Hepatocyte (in vitro differentiated cells): ENCODE measurements at regions not wholly inside any gene's neighbourhood (a gene's known extent, or its start where the extent isn't known, plus 50 kb on each side); places are given as distances from the start of the nearest gene placed in this dataset.

Experiments
- DNase-seq: peaks from one replicate; pipeline ENCODE4 v3.0.0-alpha.2; 2016; ENCODE audit warnings: low spot score
- H2AFZ ChIP-seq: fragments of 200-600 bp; sonication (generic); 2 replicates; pipeline ENCODE4 v1.6.0; 2016; ENCODE audit warnings: antibody characterized with exemption, mild to moderate bottlenecking
- H3K27ac ChIP-seq: fragments of 200-600 bp; sonication (generic); 2 replicates; pipeline ENCODE4 v1.5.1; 2016; ENCODE audit warnings: mild to moderate bottlenecking
- H3K27me3 ChIP-seq: fragments of 200-600 bp; sonication (generic); 2 replicates; pipeline ENCODE4 v1.6.1; 2016
- H3K36me3 ChIP-seq: fragments of 200-600 bp; sonication (generic); replicated peaks from 2 replicates; pipeline ENCODE4 v1.5.1; 2016; ENCODE audit warnings: low read depth; ENCODE audit not compliant: insufficient read depth
- H3K4me1 ChIP-seq: fragments of 200-600 bp; sonication (generic); 2 replicates; pipeline ENCODE4 v1.5.1; 2016; ENCODE audit warnings: mild to moderate bottlenecking, moderate library complexity; ENCODE audit not compliant: insufficient read depth
- H3K4me2 ChIP-seq: fragments of 200-600 bp; sonication (generic); 2 replicates; pipeline ENCODE4 v1.6.0; 2016
- H3K4me3 ChIP-seq: fragments of 200-600 bp; sonication (generic); 2 replicates; pipeline ENCODE4 v1.5.1; 2016; ENCODE audit warnings: mild to moderate bottlenecking
- H3K79me2 ChIP-seq: fragments of 200-600 bp; sonication (generic); 2 replicates; pipeline ENCODE4 v1.6.0; 2017; ENCODE audit warnings: mild to moderate bottlenecking
- H3K9me2 ChIP-seq: fragments of 200-600 bp; sonication (generic); replicated peaks from 2 replicates; pipeline ENCODE4 v1.6.0; 2017; ENCODE audit warnings: mild to moderate bottlenecking; ENCODE audit not compliant: insufficient read depth
- H3K9me3 ChIP-seq: fragments of 200-600 bp; sonication (generic); 2 replicates; pipeline ENCODE4 v1.5.1; 2016; ENCODE audit warnings: low read depth, mild to moderate bottlenecking
- H4K20me1 ChIP-seq: fragments of 200-600 bp; sonication (generic); 2 replicates; pipeline ENCODE4 v1.6.0; 2016; ENCODE audit warnings: mild to moderate bottlenecking; ENCODE audit not compliant: insufficient read depth, poor library complexity, severe bottlenecking
- EZH2 ChIP-seq: fragments of 200-600 bp; sonication (generic); IDR thresholded peaks from 2 replicates; pipeline ENCODE4 v1.6.1; 2016; ENCODE audit warnings: antibody characterized with exemption, mild to moderate bottlenecking, borderline replicate concordance
- EZH2phosphoT487 ChIP-seq: fragments of 200-600 bp; sonication (generic); IDR thresholded peaks from one replicate; pipeline ENCODE4 v1.6.1; 2018; ENCODE audit warnings: antibody characterized with exemption, mild to moderate bottlenecking, low read depth, moderate library complexity; ENCODE audit not compliant: unreplicated experiment, severe bottlenecking
- WGBS: methylation state at CpG from one replicate; pipeline ENCODE4 v1.1.6; 2016; ENCODE audit warnings: low lambda C conversion rate; ENCODE audit errors: missing lambda C conversion rate; 5-methylcytosine and 5-hydroxymethylcytosine counted together
- TF ChIP-seq, protein P1 (sequence below): fragments of 200-600 bp; sonication (generic); IDR thresholded peaks from 2 replicates; pipeline ENCODE4 v1.5.1; 2016; ENCODE audit warnings: antibody characterized with exemption, mild to moderate bottlenecking; ENCODE audit not compliant: poor library complexity

DNA sequence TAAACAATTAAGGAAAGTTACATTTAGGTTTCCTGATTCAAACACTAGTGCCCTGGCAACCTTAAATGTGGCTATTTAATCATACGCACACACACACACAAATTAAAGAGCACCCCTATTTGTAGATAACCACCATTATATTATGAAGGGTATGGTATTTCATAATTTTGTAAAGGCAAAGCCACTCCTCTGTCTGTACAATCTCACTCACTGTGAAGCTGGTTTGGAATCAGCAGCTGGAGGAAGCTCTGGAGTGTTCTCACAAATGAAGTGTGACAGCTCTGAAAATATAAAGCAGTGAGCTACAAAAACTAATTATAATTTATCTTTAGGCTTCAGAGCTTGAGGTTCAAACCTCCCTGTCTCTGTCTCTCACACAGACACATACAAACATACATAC lies 57.9 kb upstream of the KCNJ16 start:
- no peaks in the 10 kb centered on the region for H3K79me2 ChIP-seq
- H3K27ac ChIP-seq: no peak overlapping the region
- H2AFZ ChIP-seq: no peak overlapping the region
- no peaks in the 10 kb centered on the region for H3K36me3 ChIP-seq
- no peak for TF ChIP-seq EZH2
- no peak for TF ChIP-seq EZH2phosphoT487
- TF ChIP-seq, protein P1, sequence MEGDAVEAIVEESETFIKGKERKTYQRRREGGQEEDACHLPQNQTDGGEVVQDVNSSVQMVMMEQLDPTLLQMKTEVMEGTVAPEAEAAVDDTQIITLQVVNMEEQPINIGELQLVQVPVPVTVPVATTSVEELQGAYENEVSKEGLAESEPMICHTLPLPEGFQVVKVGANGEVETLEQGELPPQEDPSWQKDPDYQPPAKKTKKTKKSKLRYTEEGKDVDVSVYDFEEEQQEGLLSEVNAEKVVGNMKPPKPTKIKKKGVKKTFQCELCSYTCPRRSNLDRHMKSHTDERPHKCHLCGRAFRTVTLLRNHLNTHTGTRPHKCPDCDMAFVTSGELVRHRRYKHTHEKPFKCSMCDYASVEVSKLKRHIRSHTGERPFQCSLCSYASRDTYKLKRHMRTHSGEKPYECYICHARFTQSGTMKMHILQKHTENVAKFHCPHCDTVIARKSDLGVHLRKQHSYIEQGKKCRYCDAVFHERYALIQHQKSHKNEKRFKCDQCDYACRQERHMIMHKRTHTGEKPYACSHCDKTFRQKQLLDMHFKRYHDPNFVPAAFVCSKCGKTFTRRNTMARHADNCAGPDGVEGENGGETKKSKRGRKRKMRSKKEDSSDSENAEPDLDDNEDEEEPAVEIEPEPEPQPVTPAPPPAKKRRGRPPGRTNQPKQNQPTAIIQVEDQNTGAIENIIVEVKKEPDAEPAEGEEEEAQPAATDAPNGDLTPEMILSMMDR: no peak
- H3K4me3 ChIP-seq: no peak overlapping the region
- no peaks in the 10 kb centered on the region for H3K9me3 ChIP-seq
- H3K4me1 ChIP-seq: no peaks in the 10 kb centered on the region
- 96% methylated on average over 1 of the region's 1 CpG for WGBS
- no peaks in the 10 kb centered on the region for H3K9me2 ChIP-seq
- DNase-seq: no peak
- no peaks in the 10 kb centered on the region for H4K20me1 ChIP-seq
- H3K4me2 ChIP-seq: no peak overlapping the region
- no peaks in the 10 kb centered on the region for H3K27me3 ChIP-seq

DNA sequence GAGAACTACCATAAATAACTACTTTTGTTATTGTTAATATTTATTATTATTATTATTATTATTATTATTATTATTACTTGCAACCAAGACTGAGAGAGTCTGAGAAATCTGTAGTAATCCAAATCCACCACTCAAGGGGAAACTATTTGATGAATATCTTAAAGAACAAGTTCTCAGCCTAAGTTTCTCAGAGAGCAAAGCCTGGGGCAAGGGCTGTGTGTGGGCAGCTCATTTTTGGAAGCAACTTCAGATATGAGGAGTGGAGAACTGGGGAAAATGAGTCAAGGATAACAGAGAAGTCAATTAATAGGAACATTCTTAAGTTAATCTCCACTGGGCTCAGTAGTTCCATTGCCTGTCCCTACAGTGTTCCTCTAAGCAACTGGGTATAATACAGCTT lies 57.1 kb upstream of the KCNJ16 start:
- H3K27ac ChIP-seq: no peak overlapping the region
- no peaks in the 10 kb centered on the region for H3K36me3 ChIP-seq
- H3K4me1 ChIP-seq: no peaks in the 10 kb centered on the region
- H3K79me2 ChIP-seq: no peaks in the 10 kb centered on the region
- no peaks in the 10 kb centered on the region for H3K27me3 ChIP-seq
- no peaks in the 10 kb centered on the region for H3K9me3 ChIP-seq
- no peak overlapping the region for H3K4me3 ChIP-seq
- no peaks in the 10 kb centered on the region for H4K20me1 ChIP-seq
- no peak for TF ChIP-seq EZH2
- TF ChIP-seq, protein P1: no peak
- no peak for TF ChIP-seq EZH2phosphoT487
- no peak overlapping the region for H2AFZ ChIP-seq
- DNase-seq: no peak
- no peaks in the 10 kb centered on the region for H3K9me2 ChIP-seq
- no peak overlapping the region for H3K4me2 ChIP-seq

DNA sequence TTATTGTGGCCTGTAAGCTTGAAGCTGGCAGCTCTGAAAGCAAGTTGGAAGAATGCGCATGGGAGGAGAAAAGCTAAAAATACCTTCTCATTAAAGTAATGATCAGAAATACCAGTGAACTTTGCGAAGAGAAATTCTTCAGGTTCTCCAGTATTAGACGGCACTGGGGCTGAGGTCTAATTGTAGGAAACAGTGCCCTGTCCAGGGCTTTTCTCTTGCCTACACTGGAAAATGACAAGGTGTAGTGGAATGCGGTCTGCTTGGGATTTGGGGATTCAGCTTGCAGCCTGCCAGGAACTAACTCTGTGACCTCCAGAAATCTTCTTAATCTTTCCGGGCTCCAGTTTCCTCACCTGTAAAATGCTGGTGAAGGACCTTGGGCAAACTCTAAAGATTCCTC lies 53.3 kb upstream of the KCNJ16 start:
- H2AFZ ChIP-seq: no peak overlapping the region

More for the DNA sequence above, 53.3 kb upstream of the KCNJ16 start:
- TF ChIP-seq EZH2: no peak
- TF ChIP-seq, protein P1: no peak
- TF ChIP-seq EZH2phosphoT487: no peak
- H3K27me3 ChIP-seq: no peaks in the 10 kb centered on the region
- H3K4me2 ChIP-seq: no peak overlapping the region
- no peaks in the 10 kb centered on the region for H3K36me3 ChIP-seq
- 76% methylated on average over 5 of the region's 5 CpGs for WGBS
- no peak overlapping the region for H3K4me3 ChIP-seq
- no peak overlapping the region for H3K27ac ChIP-seq
- no peaks in the 10 kb centered on the region for H3K9me3 ChIP-seq
- H3K4me1 ChIP-seq: no peaks in the 10 kb centered on the region
- no peaks in the 10 kb centered on the region for H4K20me1 ChIP-seq
- no peaks in the 10 kb centered on the region for H3K9me2 ChIP-seq
- DNase-seq: no peak
- no peaks in the 10 kb centered on the region for H3K79me2 ChIP-seq
